COLO829 (cell line): ENCODE measurements at regions not wholly inside any gene's neighbourhood (a gene's known extent, or its start where the extent isn't known, plus 50 kb on each side); places are given as distances from the start of the nearest gene placed in this dataset.
A peak's percentile ranks its signal among the peaks of the same experiment; 100 is the strongest.

Experiments
- DNase-seq: peaks from one replicate; pipeline ENCODE4 v3.0.0; 2012; ENCODE audit warnings: low spot score

DNA sequence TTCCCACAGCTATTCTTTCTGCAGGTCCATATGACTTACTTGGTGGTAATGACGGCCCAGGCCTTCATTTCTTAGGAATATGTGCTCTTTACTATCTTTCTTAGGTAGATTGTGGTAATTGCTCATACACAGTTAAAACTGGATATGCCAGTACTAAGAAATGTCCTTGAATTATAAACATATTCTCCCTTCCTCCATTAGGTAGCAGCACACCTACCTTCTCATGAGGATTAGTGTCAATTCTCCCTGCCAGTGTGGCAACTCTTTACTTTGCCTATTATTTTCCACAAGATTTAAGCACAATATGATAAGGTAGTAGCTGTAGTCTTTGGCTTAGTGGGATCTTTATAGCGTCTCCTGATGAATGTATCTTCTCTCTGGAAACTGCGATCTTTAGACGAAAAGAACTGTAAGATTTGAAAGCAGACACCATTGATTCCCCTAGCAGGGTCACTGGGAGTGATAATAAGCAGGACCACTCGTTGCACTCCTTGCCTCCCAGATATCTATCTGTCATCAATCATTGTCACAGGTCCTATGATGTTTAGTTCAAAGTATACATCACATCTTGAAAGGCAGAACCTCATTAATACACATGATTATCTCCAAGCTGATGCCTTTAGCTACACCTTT is 1240.7 kb downstream of the C4orf33 start:
- DNase-seq: peak; percentile 26

DNA sequence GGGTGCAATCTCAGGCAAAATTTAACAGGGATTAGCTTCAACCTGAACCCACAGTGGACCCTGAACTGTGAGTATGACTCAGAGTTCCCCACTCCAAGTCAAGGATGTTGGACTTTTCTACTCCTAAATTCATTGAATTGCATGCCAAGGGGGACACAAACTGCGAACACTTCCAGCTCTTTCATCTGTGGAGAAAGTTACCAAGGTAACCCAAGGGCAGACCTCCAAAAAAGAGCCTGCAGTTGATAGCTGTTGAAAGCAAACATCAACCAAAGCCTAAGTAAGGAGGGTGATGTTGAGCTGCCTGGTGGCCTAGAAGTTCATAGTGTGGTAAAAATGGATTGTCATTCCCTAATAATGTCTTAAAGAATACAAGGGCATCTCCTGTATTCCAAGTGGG is 1242.9 kb downstream of the C4orf33 start:
- DNase-seq: no peak

DNA sequence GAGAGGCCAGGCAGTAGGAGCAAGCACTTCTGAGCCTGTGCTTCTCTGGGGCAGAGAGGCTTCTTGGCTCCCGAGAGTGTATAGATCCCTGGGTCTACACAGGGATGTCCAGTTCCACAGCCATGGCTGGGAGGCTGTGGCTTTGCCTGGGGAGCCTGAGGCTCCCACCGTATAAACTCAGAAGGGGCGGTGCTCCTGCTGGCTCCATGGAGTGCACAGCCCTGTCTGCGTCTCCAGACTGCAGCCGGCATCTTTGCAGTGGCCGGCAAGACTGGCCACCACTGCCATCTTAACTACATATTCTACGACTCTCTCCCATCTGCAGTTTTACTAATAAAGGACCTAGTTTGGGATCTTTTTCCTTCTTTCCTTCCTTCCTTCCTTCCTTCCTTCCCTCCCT is 1253.8 kb downstream of the C4orf33 start:
- no peak for DNase-seq

DNA sequence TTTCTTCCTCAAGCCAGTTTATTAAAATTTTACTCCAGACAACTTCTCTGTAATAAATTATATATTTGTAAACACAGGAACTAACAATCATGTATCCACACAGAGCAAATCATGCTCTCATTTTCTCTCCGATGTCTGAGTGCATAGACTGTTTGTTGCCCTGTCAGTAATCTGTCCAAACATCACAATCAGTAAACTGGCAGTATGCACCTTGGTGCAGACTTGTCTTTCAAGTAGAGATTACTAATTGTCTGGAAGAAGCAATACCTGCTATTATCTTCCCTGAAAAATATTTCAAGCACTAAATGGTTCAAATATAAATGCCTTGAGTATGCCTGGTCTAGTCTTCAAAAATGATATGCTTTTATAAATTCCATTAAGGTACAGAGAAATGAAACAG is 1260.9 kb downstream of the C4orf33 start:
- DNase-seq: no peak

DNA sequence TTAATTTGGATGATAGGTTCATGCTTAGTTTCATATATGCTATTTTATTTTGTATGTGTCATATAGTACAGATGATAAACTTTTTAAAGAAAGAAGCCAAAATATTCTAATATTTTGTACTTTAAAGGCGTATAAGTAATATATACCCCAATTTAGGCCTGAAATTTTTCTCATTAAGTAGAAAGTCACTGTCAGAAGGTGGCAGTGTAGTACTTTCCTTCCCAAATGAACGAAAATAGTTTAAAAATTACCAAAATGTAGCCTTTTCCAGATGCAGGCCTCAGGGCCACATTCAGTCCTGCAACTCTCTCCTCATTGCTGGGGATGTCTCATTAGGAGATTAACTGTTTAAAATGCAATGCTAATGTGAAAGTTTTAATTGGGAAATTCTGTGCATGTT is 1263.6 kb downstream of the C4orf33 start:
- peak; percentile 14 for DNase-seq

DNA sequence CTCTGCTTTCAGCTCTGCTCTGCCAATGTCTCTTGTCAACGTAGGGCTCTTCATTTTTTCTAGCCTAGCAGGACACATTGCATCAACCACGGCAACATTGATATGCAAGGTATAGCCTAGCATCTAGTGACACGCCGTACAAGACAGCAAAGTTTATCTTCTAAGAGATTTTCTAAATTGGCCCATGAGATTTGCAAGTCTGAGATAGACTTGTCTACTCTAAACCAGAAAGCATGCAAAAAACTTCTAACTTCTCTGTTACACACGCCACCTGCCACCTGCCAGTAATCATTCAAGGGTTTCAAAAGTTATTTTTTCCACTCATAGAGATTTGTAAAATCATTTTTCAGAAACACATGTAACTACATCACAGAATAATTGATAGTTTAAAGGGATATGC is 1265.7 kb downstream of the C4orf33 start:
- DNase-seq: no peak

DNA sequence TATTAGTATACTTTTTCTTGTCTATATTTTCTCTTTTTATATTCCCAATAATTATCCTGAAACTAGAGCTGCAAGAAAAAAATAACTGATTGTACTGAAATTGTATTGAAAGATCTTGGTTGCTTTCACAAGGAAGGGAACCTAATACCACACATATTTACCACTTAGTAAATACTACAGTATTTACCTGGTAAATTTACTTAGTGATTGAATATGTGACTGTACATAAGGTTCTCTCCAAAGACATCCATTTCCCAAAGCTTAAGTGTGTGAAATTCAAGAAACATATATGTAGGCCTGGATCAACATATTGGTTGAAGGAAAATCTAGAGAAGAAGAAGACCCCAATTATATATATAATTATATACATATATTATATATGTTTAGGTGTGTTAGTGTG is 1272.7 kb downstream of the C4orf33 start:
- DNase-seq: no peak

DNA sequence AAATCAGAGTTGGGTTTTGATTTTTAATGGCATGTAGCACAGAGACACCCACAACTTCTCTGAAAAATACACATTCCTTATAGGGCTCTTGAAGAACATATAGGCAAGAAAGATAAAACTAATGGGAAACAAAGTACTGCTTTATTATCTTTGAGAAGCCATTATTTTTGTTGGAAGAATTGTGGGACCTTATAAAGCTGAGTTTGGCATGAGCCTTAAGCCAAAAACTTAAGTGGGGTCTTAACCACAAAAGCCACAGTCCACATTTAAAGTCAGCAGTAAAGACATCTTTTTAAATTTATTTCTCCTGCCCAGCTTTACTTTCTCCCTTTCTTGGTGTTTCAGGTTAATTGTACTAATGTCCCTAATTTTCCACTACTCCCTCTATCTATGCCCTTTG is 1297.3 kb downstream of the C4orf33 start:
- no peak for DNase-seq

DNA sequence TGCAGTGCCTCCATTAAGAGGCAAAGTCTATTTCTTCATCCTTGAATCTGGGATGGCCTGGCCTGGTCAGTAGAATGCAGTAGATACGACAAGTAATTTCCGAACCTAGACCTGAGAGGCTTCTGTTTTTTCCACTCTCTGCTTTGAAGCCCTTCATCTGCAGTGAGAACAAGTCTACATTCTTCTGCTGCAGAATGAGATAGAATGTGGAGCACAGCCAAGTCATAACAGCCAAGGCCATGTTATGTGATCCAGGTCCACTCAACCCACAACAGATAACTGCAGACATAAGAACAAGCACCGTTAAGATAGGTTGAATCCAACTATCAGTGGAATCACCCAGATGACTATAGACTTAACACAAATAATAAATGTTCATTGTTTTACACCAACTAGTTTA is 1297.7 kb downstream of the C4orf33 start:
- no peak for DNase-seq

DNA sequence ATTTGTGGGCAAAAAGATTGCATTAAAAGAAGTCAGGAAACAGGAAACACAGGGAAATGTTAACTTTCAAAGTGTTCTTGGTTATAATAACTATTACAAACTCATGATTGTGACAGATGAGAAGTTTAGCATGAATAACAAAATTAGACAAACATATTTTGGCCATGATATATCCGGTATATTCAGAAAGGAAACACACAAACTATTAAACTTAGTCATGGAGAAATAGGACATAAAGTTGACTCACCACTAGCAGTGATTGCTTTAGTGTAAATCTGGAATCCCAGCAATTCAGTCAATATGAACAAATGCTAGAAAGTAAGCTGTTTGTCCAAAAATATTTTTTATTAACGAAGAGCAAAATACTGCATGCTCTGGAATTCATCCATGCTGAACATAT is 1299.9 kb downstream of the C4orf33 start:
- peak; percentile 42 for DNase-seq

DNA sequence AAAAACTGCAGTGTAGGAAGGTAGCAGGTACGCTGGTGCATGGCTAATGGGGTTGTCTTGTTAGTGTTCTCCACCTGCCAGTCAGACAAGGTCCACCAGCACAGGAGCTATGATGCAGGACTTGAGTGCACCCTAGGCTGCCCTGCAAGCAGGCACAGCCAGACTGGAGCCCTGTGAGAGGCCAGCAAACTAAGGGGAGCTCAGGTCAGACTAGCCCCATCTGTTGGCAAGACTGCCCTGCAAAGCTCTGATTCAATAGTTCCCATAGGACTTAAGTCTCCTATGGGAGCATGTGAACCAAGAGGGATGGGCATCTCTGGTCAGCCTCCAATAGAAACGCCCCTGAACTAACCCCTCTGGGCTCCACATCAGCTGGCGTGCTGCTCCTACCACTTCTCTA is 1307.3 kb downstream of the C4orf33 start:
- DNase-seq: no peak

DNA sequence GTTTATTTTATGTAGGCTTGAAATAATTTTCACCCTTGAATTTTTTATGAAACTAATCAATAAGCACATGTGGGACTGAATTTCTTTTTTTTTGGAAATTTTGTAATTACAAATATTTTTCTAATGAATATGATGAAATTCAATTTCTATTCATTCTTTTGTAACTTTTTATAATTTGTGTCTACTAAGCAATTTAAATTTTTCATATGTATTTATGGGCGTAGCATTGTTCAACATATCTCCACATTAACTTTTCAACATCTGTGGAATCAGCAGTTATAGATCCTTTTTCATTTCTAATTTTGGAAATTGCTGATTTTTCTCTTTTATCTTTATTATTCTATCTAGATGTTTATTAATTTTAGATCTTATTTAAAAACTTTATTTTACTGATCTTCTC is 1320.3 kb downstream of the C4orf33 start:
- DNase-seq: no peak

DNA sequence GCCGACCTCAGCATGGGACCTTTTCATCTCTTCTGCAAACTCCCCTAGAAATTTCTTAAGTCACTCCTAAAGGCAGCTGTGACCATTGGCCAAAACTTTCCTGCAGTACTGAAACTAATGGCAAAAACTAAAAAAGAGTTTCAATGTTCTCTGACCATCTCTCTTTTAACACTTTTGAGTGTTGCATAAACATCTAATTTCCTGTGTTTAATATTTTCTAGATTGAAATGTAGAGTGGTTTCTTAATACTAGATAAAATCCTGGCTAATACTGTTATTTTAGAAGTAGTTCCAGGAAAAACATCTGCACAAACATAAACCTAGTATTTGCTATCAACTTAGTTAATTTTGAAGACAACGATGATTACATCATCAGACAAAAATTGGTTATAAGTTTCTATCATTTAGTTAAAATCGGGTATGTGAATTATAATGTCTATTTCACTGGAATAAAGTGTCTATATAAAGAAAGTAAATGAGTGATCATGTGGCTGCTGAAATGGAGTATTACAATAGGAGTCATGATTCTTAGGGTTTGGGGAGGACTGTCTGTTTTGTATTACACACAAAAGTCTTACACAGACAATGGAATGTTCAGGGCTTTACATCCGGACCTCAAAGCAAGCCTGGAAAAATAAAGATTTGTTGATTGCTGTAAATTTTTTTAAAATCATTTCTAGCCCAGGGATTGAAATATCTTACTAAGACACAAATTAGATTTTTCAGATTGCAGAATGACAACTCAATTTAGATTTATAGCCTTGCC is 1323.4 kb downstream of the C4orf33 start:
- DNase-seq: no peak

DNA sequence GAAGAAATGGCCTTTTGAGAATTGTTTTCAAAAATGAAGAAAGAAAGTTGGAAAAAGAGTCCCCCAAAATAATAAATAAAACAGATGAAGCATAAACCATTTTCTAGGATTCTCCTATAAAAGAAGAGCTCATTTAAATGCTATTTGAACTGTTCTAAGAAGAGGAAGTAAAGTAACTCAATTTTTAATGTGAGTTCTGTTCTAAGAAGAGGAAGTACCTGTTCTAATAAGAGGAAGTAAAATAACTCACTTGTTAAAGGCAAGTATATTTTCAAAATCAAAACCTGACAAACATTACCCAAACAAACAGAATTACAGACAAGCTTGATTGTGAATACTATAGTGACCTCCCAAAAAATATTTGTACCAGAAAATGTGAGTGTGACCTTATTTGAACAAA is 1326.3 kb downstream of the C4orf33 start:
- no peak for DNase-seq

DNA sequence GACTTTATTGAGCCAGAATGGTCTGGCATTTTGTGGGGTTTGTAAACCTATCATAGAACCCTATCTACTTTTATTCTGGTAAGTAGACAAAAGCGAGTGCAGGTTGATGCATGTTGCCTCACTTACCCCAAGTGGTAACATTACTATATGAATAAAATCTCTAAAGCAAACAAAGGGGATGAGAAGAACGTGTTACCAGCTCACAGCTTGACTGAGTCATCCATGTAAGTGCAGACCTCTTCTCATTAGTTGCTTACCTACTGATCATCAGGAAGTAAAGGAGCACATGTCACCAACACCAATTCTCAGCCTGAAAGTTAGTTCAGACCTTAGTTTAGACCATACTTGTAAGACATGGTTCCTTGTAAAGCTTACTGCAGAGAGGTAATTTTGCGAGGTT is 1328.3 kb downstream of the C4orf33 start:
- DNase-seq: no peak

DNA sequence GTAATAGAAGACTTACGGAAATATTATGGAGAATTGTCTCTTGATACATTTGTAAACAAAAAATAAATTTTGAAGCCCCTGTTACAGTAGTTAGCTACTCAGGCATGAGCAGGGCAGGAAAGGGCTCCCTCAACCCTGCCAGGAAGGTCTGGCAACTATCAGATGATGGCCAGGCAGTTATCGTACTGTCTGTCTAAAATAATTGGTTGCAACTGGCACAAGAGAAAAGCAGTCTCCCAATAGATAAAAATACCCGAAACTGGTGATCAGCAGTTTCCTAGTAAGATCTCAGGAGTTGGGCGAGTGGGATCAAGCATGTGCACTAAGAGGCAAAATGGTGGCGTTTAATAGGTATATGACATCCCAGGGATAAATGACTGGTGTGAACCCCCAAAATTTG is 1336.3 kb downstream of the C4orf33 start:
- DNase-seq: no peak

DNA sequence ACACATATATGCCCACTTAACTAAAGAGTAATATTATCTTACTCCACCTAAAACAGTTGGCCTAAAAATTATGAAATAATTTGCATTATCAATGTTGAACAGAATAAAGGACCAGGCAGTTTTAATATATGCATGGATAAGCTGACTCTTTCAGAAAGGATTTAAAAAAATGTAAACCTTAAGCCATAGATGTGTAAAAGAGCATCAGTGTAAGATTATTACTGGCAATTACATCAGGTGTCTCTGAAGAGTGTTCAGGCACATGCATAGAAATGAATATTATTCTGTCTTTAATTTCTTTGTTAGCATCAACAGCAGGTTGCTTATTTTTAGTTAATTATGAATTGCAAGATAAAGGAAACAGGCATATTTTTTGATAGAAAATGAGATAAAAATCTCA is 1353.8 kb downstream of the C4orf33 start:
- DNase-seq: no peak

DNA sequence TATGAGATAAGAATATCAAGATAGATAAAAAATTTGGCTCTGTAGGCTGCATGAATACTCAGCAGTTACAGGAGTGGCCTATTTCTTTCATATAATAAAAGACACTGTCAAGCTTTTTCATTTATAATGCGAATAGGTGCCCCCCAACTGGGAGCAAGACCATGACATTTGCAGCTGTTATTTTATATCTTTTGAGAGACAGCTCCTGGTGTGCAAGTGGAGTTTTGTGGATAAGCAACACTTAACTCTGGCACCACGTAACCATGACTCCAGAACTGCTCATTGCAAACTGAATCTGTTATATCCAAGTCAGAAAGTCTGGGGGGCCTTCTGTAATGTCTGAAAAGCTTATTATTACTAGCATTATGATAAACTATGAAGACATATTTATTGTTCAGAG is 1372.4 kb downstream of the C4orf33 start:
- no peak for DNase-seq

DNA sequence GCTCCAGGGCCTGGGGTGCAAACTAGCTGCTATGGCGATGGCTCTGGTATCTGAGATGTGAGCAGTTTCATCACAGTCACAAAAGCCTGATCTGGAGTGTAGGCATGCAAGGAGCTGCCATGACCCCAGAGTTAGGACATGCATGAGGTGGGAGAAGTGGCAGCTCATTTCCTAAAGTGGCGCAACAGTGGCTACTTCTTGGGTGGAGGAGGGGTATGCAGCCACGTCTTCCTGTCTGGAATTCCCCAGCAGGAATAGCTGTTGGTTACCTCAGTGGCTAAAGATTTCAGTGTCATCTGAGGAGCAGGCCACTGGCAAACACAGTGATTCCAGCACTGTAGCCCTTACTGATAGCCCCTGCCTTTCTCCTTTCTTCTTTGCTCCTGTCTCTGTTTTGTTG is 1382.5 kb downstream of the C4orf33 start:
- no peak for DNase-seq

DNA sequence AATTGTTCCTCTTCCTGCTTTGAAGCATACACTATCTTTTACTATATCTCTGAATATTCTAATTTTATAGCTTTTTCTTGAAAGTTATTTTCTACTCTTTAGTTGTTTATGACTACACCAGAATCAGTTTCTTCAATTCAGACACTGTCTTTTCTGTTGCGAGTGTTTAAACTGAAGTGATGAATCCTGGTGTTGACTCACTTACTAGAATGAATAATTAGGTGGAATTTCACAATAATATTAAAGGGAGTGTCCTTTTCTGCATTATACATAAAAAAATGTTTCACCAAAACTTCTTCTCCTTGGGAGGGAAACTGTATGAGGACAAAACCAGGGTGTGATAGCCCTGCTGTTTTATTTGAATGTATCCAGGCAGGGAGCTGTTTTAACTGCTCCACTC is 1383.1 kb downstream of the C4orf33 start:
- no peak for DNase-seq

DNA sequence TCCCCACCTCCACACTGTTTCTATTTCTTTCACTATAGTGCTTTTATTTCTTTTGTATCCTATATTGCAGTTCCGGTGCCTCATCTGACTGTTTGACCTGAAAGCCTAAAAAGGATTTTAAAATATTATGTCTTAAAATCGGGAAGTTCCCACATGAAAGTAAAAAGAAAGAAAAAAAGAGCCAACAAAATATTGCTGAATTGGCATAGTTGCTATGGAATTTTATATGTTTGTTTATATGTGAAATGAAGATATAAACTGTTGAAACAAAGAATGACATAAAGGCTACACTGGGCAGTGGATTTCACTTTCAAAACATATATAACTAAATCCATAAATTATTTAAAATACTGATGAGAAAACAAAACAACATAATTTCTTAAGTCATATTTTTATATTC is 1383.7 kb downstream of the C4orf33 start:
- DNase-seq: no peak

DNA sequence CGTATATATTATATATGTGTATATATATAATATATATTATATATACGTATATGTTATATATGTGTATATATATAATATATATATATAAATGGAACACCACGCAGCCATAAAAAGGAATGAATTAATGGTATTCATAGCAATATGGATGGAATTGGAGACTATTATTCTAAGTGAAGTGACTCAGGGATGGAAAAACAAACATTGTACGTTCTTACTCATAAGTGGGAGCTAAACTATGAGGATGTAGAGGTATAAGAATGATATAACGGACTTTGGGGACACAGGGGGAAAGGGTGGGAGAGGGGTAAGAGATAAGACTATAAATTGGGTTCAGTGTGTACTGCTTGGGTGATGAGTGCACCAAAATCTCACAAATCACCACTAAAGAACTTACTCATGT is 1388.9 kb downstream of the C4orf33 start:
- DNase-seq: no peak

DNA sequence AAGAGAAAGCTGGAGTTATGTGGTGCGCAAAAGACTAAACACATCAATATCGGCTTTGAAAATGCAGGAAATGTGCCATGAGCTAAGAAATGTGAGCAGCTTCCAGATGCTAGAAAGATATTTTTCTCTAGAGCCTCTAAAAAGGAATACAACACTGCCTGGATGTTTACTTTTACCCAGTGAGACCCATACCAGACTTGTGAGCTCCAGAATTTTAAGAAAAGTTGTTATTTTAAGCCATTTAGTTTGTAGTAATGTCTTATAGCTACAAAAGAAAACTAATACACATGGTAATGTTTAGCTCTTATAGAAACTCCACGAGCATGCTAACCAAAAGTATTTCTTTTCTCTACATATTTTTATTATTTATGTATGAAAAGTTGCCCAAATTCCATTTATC is 1389.4 kb downstream of the C4orf33 start:
- DNase-seq: no peak

DNA sequence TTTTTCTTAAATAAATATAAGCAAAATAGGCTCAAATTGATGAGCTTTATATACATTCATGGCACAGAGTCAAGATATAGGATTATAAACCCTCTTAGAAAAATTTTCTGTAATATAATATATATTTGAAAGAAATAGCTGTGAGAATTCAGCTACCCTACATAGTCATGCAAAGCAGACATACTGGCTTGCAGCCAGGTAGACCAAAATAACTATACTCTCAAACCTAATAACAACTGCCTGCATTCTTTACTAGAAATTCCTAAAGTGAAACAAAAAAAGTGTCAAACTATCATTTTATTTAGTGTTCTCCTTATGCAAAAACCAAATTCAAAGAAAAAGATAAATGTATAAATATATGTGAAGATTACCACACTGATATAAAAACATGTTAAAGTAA is 1390.2 kb downstream of the C4orf33 start:
- no peak for DNase-seq
